OCI-LY7 (cell line): ENCODE measurements at regions not wholly inside any gene's neighbourhood (a gene's known extent, or its start where the extent isn't known, plus 50 kb on each side); places are given as distances from the start of the nearest gene placed in this dataset.

Experiments used
- CTCF ChIP-seq: fragments of 200-600 bp; sonication (generic); conservative IDR thresholded peaks from 2 replicates; pipeline ENCODE4 v1.5.1; 2014; ENCODE audit warnings: mild to moderate bottlenecking, antibody characterized with exemption, low read length, moderate library complexity, mixed read lengths
- EZH2phosphoT487 ChIP-seq: fragments of 200-600 bp; sonication (generic); IDR thresholded peaks from 2 replicates; pipeline ENCODE4 v1.6.1; 2018; ENCODE audit warnings: low read depth, borderline replicate concordance, mild to moderate bottlenecking, mixed run types, antibody characterized with exemption, low read length, moderate library complexity, mixed read lengths

- TF ChIP-seq CTCF (no peak), EZH2phosphoT487 (no peak)
Measured at GRCh38 chr5:38670878-38671277, 114.4 kb upstream of the LIFR start.
